ENCODE measurements at regions not wholly inside any gene's neighbourhood (a gene's known extent, or its start where the extent isn't known, plus 50 kb on each side); places are given as distances from the start of the nearest gene placed in this dataset.

DNA sequence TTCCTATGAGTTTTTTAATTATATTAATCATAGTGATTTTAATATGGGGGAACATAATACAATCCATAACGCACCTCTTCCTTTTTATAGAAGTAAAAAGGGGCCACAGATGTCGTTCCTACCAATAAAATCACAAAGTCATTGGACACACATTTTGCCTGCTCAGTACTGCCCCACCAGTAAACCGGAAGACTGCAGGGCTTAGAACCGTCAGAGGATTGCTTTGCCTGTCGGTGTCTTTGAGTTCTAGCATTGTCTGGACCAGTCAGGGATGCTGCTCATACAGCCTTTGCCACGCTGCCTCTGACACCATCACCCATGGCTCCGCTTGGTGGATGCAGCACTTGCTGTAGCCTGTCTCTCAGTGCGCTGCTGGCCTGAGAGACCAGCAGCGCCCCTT is 853.6 kb downstream of the C6orf118 start:
- no peak overlapping the region for H3K9ac ChIP-seq (ENCODE audit: insufficient read depth in 1 of 2, low read depth in 2 of 2, low read length in 2 of 2)
- no peaks in the 10 kb centered on the region for H4K20me1 ChIP-seq (replicated peaks; ENCODE audit: control insufficient read depth, insufficient read depth, low read length)
- peak in 1 of 4 experiments; percentile 10 for DNase-seq (ENCODE audit: extremely low read depth in 1 of 4, low spot score in 3 of 4)
- H3K4me3 ChIP-seq: no peak overlapping the region
- H3K27ac ChIP-seq (ENCODE audit: extremely low read depth, low read depth, low read length): no peak overlapping the region
- TF ChIP-seq, protein P1, sequence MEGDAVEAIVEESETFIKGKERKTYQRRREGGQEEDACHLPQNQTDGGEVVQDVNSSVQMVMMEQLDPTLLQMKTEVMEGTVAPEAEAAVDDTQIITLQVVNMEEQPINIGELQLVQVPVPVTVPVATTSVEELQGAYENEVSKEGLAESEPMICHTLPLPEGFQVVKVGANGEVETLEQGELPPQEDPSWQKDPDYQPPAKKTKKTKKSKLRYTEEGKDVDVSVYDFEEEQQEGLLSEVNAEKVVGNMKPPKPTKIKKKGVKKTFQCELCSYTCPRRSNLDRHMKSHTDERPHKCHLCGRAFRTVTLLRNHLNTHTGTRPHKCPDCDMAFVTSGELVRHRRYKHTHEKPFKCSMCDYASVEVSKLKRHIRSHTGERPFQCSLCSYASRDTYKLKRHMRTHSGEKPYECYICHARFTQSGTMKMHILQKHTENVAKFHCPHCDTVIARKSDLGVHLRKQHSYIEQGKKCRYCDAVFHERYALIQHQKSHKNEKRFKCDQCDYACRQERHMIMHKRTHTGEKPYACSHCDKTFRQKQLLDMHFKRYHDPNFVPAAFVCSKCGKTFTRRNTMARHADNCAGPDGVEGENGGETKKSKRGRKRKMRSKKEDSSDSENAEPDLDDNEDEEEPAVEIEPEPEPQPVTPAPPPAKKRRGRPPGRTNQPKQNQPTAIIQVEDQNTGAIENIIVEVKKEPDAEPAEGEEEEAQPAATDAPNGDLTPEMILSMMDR (IDR thresholded peaks at IDR 0.05 in 2 of 3, conservative IDR thresholded peaks at IDR 0.05 in 1 of 3; ENCODE audit: insufficient read depth in 2 of 3, low read depth in 1 of 3, low read length in 3 of 3): 0 out of 6 replicates have a peak, but pooled peaks of 1 of the 3 experiments have one; percentile 9
- no peak for TF ChIP-seq ZNF583 (CRISPR knock-in tag; IDR thresholded peaks at IDR 0.05)
- no peak for TF ChIP-seq DNMT1 (IDR thresholded peaks at IDR 0.05)
- no peak for TF ChIP-seq IRF2 (CRISPR knock-in tag; IDR thresholded peaks at IDR 0.05)
- TF ChIP-seq TAF15 (IDR thresholded peaks at IDR 0.05; ENCODE audit: low read depth, low read length): no peak
- no peak for TF ChIP-seq MCM5 (IDR thresholded peaks at IDR 0.05; ENCODE audit: low read depth)
- no peak for TF ChIP-seq CHCHD3 (CRISPR knock-in tag; IDR thresholded peaks at IDR 0.05)
- TF ChIP-seq, protein P2, sequence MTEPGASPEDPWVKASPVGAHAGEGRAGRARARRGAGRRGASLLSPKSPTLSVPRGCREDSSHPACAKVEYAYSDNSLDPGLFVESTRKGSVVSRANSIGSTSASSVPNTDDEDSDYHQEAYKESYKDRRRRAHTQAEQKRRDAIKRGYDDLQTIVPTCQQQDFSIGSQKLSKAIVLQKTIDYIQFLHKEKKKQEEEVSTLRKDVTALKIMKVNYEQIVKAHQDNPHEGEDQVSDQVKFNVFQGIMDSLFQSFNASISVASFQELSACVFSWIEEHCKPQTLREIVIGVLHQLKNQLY (CRISPR knock-in tag; conservative IDR thresholded peaks at IDR 0.05): no peak
- no peak for TF ChIP-seq PHF21A (IDR thresholded peaks at IDR 0.05; ENCODE audit: borderline replicate concordance, low read depth)
- WGBS (ENCODE audit: insufficient coverage, low coverage, missing lambda C conversion rate): 6% methylated on average over 9 of the region's 9 CpGs
- BruUV-seq (replicated peaks): no TSS peak
- in situ Hi-C loops (cut with MboI) (no loop called here), intact Hi-C loops (cut with micrococcal nuclease) (no loop called here)
- no peaks in the 10 kb centered on the region for H3K9me3 ChIP-seq (replicated peaks; ENCODE audit: control insufficient read depth, insufficient read depth, low read depth, low read length)
- H3K36me3 ChIP-seq (ENCODE audit: control insufficient read depth, insufficient read depth, low read length): no peaks in the 10 kb centered on the region
- no peaks in the 10 kb centered on the region for H3K27me3 ChIP-seq (ENCODE audit: control insufficient read depth in 2 of 2, insufficient read depth in 2 of 2, low read length in 2 of 2)
- no peaks in the 10 kb centered on the region for H3K79me2 ChIP-seq (ENCODE audit: control insufficient read depth, insufficient read depth, low read length)
- ChIA-PET CTCF (ENCODE audit: low intra/inter-chr PET ratio) (no interaction called here), POLR2A (no interaction called here)
- H3K9me1 ChIP-seq (ENCODE audit: control insufficient read depth, insufficient read depth, low read length): no peaks in the 10 kb centered on the region
- peak; percentile 84 for ATAC-seq
- no peaks in the 10 kb centered on the region for H3K4me1 ChIP-seq (replicated peaks in 1 of 2; ENCODE audit: control insufficient read depth in 2 of 2, insufficient read depth in 2 of 2, low read length in 2 of 2)
- FAIRE-seq: no peak
- no peak overlapping the region for H2AFZ ChIP-seq (ENCODE audit: low read depth, low read length)
- no peak overlapping the region for H3K4me2 ChIP-seq (ENCODE audit: insufficient read depth, low read length)

Measured in K562 (cell line).